CD4-positive, alpha-beta T cell (primary cell): ENCODE measurements at regions not wholly inside any gene's neighbourhood (a gene's known extent, or its start where the extent isn't known, plus 50 kb on each side); places are given as distances from the start of the nearest gene placed in this dataset.

ENCODE experiments used
- ATAC-seq: fragments of 200-7000 bp; cut with Tn5 transposase; one replicate; pipeline ENCODE4 v1.10.0; 2022; ENCODE audit warnings: mild to moderate bottlenecking; ENCODE audit not compliant: poor library complexity
- CTCF ChIA-PET: fragments of 350-600 bp; sonication (Branson Sonifier 250); formaldehyde crosslinking; loops from one replicate; lab custom pipeline; 2021; ENCODE audit warnings: antibody characterized with exemption, inconsistent platforms; lab: Charles Lee
- POLR2A ChIA-PET: fragments of 350-600 bp; sonication (Branson Sonifier 250); formaldehyde crosslinking; loops from one replicate; lab custom pipeline; 2021; ENCODE audit warnings: antibody characterized with exemption, inconsistent platforms; lab: Charles Lee
- DNase-seq, 14 experiments: peaks; one replicate each; pipeline ENCODE4 v3.0.0-alpha.2; 2013 to 2020; ENCODE audit warnings: mixed read lengths in 2 of 14
- H3K27ac ChIP-seq, 2 donors: one replicate each; pipeline versions ENCODE4 v1.5.1 to v1.7.0; 2013; ENCODE audit warnings: low read length in 2 of 2, low read depth in 1 of 2, mild to moderate bottlenecking in 1 of 2
- H3K27me3 ChIP-seq, 2 experiments: 1 replicate in 1 of 2; 2 replicates in 1 of 2; pipeline versions ENCODE4 v1.6.1 to v1.7.0; 2013; ENCODE audit warnings: low read length in 2 of 2, control low read depth in 1 of 2, mild to moderate bottlenecking in 1 of 2, moderate library complexity in 1 of 2; ENCODE audit not compliant: insufficient read depth in 2 of 2, control insufficient read depth in 1 of 2
- H3K36me3 ChIP-seq: one replicate; pipeline ENCODE4 v1.6.1; 2013; ENCODE audit warnings: low read length, control low read depth; ENCODE audit not compliant: insufficient read depth
- H3K4me1 ChIP-seq: one replicate; pipeline ENCODE4 v1.6.1; 2013; ENCODE audit warnings: low read length, control low read depth; ENCODE audit not compliant: insufficient read depth
- H3K4me3 ChIP-seq: one replicate; pipeline ENCODE4 v1.5.1; 2013; ENCODE audit warnings: mild to moderate bottlenecking, low read length, moderate library complexity
- H3K9me3 ChIP-seq, 2 experiments: 1 replicate in 1 of 2; 2 replicates in 1 of 2; pipeline versions ENCODE4 v1.6.1 to v1.7.0; 2013; ENCODE audit warnings: low read length in 2 of 2, mild to moderate bottlenecking in 2 of 2, control low read depth in 1 of 2, moderate library complexity in 1 of 2; ENCODE audit not compliant: control insufficient read depth in 1 of 2, insufficient read depth in 1 of 2
- H3K27ac Mint-ChIP-seq: one replicate; pipeline ENCODE4 v1.8.0; 2020; ENCODE audit warnings: mixed read lengths
- H3K27me3 Mint-ChIP-seq: one replicate; pipeline ENCODE4 v1.8.0; 2021; ENCODE audit warnings: mixed read lengths
- H3K36me3 Mint-ChIP-seq: one replicate; pipeline ENCODE4 v1.8.0; 2021; ENCODE audit warnings: low read depth, mixed read lengths
- H3K4me1 Mint-ChIP-seq: one replicate; pipeline ENCODE4 v1.8.0; 2021; ENCODE audit warnings: low read depth, mixed read lengths
- H3K4me3 Mint-ChIP-seq: one replicate; pipeline ENCODE4 v1.8.0; 2020; ENCODE audit warnings: mild to moderate bottlenecking, mixed read lengths
- H3K9me3 Mint-ChIP-seq: one replicate; pipeline ENCODE4 v1.8.0; 2020; ENCODE audit warnings: mixed read lengths
- intact Hi-C, 2 experiments: fragments of 100-400 bp; cut with DNase I in 1 of 2; cut with micrococcal nuclease in 1 of 2; formaldehyde crosslinking; loops; one replicate each; pipeline versions ENCODE4 v1.15.1 to v1.9.0; 2023 to 2025; cut with DNase I, micrococcal nuclease
- TF ChIP-seq, protein P1 (sequence below): fragments of 200-600 bp; IDR thresholded peaks from one replicate; pipeline ENCODE4 v1.8.0; 2022; ENCODE audit warnings: antibody characterized with exemption, mild to moderate bottlenecking

DNA sequence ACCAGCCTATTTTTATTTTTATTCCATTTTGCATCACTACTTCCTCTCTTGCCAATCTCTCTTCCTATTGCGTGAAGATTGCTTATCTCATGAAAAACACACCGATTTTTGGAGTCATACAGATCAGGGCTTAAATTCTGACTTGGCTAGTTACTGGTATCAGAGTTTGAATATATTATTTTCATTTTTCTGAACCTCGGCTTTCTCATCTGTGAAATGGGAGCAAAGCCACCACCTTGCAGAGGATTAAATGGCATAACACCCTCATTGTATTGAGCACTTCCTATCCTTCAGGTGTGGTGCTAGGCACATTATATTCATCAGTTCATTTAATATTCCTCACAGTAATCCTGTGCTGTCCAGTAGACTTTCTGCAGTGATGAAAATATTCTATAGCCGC, 208.8 kb downstream of the HAPSTR1 start:
- Histone ChIP-seq H3K4me3 (no peak overlapping the region), H3K9me3 (no peaks in the 10 kb centered on the region), H3K27ac (no peak overlapping the region), H3K36me3 (no peaks in the 10 kb centered on the region), H3K27me3 (peaks cover 0 to 3% of the 10 kb centered on the region in 2 experiments), H3K4me1 (no peaks in the 10 kb centered on the region)
- ChIA-PET POLR2A (no interaction called here), CTCF (no interaction called here)
- DNase-seq = no peak
- Mint-ChIP-seq H3K27me3 (peaks cover 15% of the 10 kb centered on the region), H3K27ac (no peak overlapping the region), H3K4me1 (no peaks in the 10 kb centered on the region), H3K4me3 (no peak overlapping the region), H3K9me3 (peaks cover 5% of the 10 kb centered on the region), H3K36me3 (no peaks in the 10 kb centered on the region)
- ATAC-seq = no peak
- TF ChIP-seq, protein P1, sequence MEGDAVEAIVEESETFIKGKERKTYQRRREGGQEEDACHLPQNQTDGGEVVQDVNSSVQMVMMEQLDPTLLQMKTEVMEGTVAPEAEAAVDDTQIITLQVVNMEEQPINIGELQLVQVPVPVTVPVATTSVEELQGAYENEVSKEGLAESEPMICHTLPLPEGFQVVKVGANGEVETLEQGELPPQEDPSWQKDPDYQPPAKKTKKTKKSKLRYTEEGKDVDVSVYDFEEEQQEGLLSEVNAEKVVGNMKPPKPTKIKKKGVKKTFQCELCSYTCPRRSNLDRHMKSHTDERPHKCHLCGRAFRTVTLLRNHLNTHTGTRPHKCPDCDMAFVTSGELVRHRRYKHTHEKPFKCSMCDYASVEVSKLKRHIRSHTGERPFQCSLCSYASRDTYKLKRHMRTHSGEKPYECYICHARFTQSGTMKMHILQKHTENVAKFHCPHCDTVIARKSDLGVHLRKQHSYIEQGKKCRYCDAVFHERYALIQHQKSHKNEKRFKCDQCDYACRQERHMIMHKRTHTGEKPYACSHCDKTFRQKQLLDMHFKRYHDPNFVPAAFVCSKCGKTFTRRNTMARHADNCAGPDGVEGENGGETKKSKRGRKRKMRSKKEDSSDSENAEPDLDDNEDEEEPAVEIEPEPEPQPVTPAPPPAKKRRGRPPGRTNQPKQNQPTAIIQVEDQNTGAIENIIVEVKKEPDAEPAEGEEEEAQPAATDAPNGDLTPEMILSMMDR = no peak
- intact Hi-C loops = no loop called here

DNA sequence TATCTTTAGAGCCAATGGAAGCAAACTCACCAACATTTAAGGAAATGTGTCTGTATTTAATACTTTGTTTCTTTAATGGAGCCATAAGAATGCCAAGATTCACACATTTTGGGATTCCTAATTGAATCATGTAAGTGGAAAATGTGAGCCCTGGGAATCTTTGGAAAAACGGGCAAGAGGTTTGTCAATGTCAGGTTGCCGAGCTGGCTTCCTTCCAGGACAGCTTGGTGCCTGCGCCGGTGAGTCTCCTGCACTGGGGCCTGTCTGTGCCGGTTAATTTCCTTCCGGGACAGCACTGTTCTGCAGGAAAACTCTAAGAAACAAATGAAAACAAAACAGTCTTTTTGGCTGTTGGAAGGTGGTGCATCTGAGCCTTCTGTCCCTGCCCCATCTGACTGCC, 210.6 kb downstream of the HAPSTR1 start:
- Mint-ChIP-seq H3K27me3 (peaks cover 15% of the 10 kb centered on the region), H3K27ac (no peak overlapping the region), H3K36me3 (no peaks in the 10 kb centered on the region), H3K9me3 (peaks cover 5% of the 10 kb centered on the region), H3K4me1 (no peaks in the 10 kb centered on the region), H3K4me3 (no peak overlapping the region)
- peaks cover 0 to 3% of the 10 kb centered on the region in 2 experiments for H3K27me3 ChIP-seq
- ChIA-PET CTCF (no interaction called here), POLR2A (no interaction called here)
- intact Hi-C loops = no loop called here
- H3K36me3 ChIP-seq = no peaks in the 10 kb centered on the region
- H3K4me3 ChIP-seq = no peak overlapping the region
- TF ChIP-seq, protein P1 = no peak
- DNase-seq (no peak), ATAC-seq (no peak)
- H3K9me3 ChIP-seq = no peaks in the 10 kb centered on the region
- no peaks in the 10 kb centered on the region for H3K4me1 ChIP-seq
- H3K27ac ChIP-seq = no peak overlapping the region

DNA sequence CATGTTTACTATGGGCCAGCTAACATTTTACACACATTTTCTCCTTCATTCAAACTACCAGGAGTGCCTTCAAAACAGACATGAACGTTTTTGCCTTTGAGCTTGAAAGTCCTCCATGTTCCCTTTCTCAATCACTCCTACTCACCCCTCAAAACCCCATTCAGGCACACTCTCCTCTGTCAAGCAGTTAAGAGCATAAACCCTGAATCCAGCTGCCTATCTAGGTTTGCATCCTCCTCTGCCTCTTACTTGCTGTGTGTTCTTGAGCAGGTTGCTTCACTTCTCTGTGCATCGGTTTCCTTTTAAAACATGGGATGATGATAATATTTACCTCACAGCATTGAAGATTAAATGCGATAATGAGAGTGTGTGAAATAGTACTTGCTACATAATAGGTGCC, 215.3 kb downstream of the HAPSTR1 start:
- CTCF ChIA-PET = no interaction called here

More for the DNA sequence above, 215.3 kb downstream of the HAPSTR1 start:
- Histone ChIP-seq H3K9me3 (peaks cover 0 to 5% of the 10 kb centered on the region in 2 experiments), H3K36me3 (no peaks in the 10 kb centered on the region), H3K4me1 (no peaks in the 10 kb centered on the region), H3K27ac (no peak overlapping the region), H3K4me3 (no peak overlapping the region), H3K27me3 (peaks cover 0 to 3% of the 10 kb centered on the region in 2 experiments)
- Mint-ChIP-seq H3K27ac (no peak overlapping the region), H3K36me3 (no peaks in the 10 kb centered on the region), H3K4me3 (no peak overlapping the region), H3K9me3 (peaks cover 3% of the 10 kb centered on the region), H3K27me3 (peaks cover 30% of the 10 kb centered on the region), H3K4me1 (no peaks in the 10 kb centered on the region)
- TF ChIP-seq, protein P1 = no peak
- POLR2A ChIA-PET = no interaction called here
- intact Hi-C loops = no loop called here
- DNase-seq = no peak
- no peak for ATAC-seq
